B cell (primary cell): ENCODE measurements at regions not wholly inside any gene's neighbourhood (a gene's known extent, or its start where the extent isn't known, plus 50 kb on each side); places are given as distances from the start of the nearest gene placed in this dataset.

ENCODE experiments used
- ATAC-seq: fragments of 200-7000 bp; cut with Tn5 transposase; one replicate; pipeline ENCODE4 v1.10.0; 2021; ENCODE audit warnings: low read depth, mild to moderate bottlenecking, moderate number of reproducible peaks, moderate library complexity
- CTCF ChIA-PET: fragments of 350-600 bp; sonication (Branson Sonifier 250); formaldehyde crosslinking; loops from one replicate; lab custom pipeline; 2021; ENCODE audit warnings: antibody characterized with exemption, inconsistent platforms; lab: Charles Lee
- POLR2A ChIA-PET: fragments of 350-600 bp; sonication (Branson Sonifier 250); formaldehyde crosslinking; loops from one replicate; lab custom pipeline; 2021; ENCODE audit warnings: antibody characterized with exemption; lab: Charles Lee
- DNase-seq: peaks from one replicate; pipeline ENCODE4 v3.0.0; 2013
- H2AFZ ChIP-seq: 2 replicates; pipeline ENCODE4 v1.6.1; 2012; ENCODE audit warnings: mild to moderate bottlenecking, low read depth, low read length; ENCODE audit not compliant: insufficient read depth, poor library complexity, severe bottlenecking
- H3K27ac ChIP-seq, 2 donors: 1 replicate in 1 of 2; 2 replicates in 1 of 2; pipeline ENCODE4 v1.5.1; 2012 to 2013; ENCODE audit warnings: low read length in 2 of 2, mild to moderate bottlenecking in 2 of 2, moderate library complexity in 1 of 2
- H3K27me3 ChIP-seq, 4 experiments: fragments of 200-600 bp in 1 of 4; sonication (generic) in 1 of 4; replicated peaks in 1 of 4; 1 replicate in 2 of 4; 2 replicates in 2 of 4; pipeline versions ENCODE4 v1.6.1 to v1.7.0; 2013 to 2016; ENCODE audit warnings: low read length in 3 of 4, mild to moderate bottlenecking in 2 of 4, mixed read lengths in 1 of 4, moderate library complexity in 1 of 4; ENCODE audit not compliant: insufficient read depth in 4 of 4, control insufficient read depth in 3 of 4; ENCODE audit errors: control extremely low read depth in 1 of 4
- H3K36me3 ChIP-seq, 2 experiments: replicated peaks in 1 of 2; 1 replicate in 1 of 2; 2 replicates in 1 of 2; pipeline versions ENCODE4 v1.6.1 to v1.7.1; 2013; ENCODE audit warnings: low read length in 1 of 2; ENCODE audit not compliant: insufficient read depth in 2 of 2, control insufficient read depth in 1 of 2; ENCODE audit errors: control extremely low read depth in 1 of 2, extremely low read depth in 1 of 2
- H3K4me1 ChIP-seq, 2 donors: fragments of 200-600 bp in 1 of 2; sonication (generic) in 1 of 2; 1 replicate in 1 of 2; 2 replicates in 1 of 2; pipeline versions ENCODE4 v1.5.1 to v1.6.1; 2013 to 2017; ENCODE audit warnings: low read length in 2 of 2; ENCODE audit not compliant: control insufficient read depth in 2 of 2, insufficient read depth in 2 of 2
- H3K4me2 ChIP-seq: replicated peaks from 2 replicates; pipeline ENCODE3; 2012; ENCODE audit warnings: mild to moderate bottlenecking, low read depth, low read length; ENCODE audit not compliant: poor library complexity, severe bottlenecking
- H3K4me3 ChIP-seq, 5 experiments: fragments of 200-600 bp in 1 of 5; sonication (generic) in 1 of 5; 1 replicate in 3 of 5; 2 replicates in 2 of 5; pipeline versions ENCODE4 v1.5.1 to v1.7.0; 2011 to 2016; ENCODE audit warnings: low read length in 4 of 5, mild to moderate bottlenecking in 4 of 5, low read depth in 2 of 5, control low read depth in 1 of 5, moderate library complexity in 1 of 5; ENCODE audit not compliant: insufficient read depth in 1 of 5; ENCODE audit errors: control extremely low read depth in 1 of 5, extremely low read depth in 1 of 5
- H3K79me2 ChIP-seq: fragments of 200-600 bp; sonication (generic); one replicate; pipeline ENCODE4 v1.6.0; 2016; ENCODE audit warnings: low read length; ENCODE audit not compliant: control insufficient read depth, insufficient read depth
- H3K9ac ChIP-seq: fragments of 200-600 bp; sonication (generic); 2 replicates; pipeline ENCODE4 v1.6.1; 2017; ENCODE audit warnings: mild to moderate bottlenecking, low read length, moderate library complexity
- H3K9me3 ChIP-seq, 3 donors: one replicate each; pipeline versions ENCODE4 v1.6.1 to v1.7.1; 2013; ENCODE audit warnings: low read length in 2 of 3; ENCODE audit not compliant: control insufficient read depth in 2 of 3, insufficient read depth in 1 of 3; ENCODE audit errors: control extremely low read depth in 1 of 3
- H4K20me1 ChIP-seq: 2 replicates; pipeline ENCODE4 v1.6.0; 2012; ENCODE audit warnings: mild to moderate bottlenecking, low read length; ENCODE audit not compliant: insufficient read depth, control insufficient read depth, poor library complexity, severe bottlenecking
- H3K27ac Mint-ChIP-seq: one replicate; pipeline ENCODE4 v1.8.0; 2021; ENCODE audit warnings: mixed read lengths
- H3K27me3 Mint-ChIP-seq: one replicate; pipeline ENCODE4 v1.8.0; 2021; ENCODE audit warnings: mixed read lengths
- H3K4me1 Mint-ChIP-seq: one replicate; pipeline ENCODE4 v1.8.0; 2021; ENCODE audit warnings: mixed read lengths
- H3K4me3 Mint-ChIP-seq: one replicate; pipeline ENCODE4 v1.8.0; 2021; ENCODE audit warnings: mixed read lengths
- H3K9me3 Mint-ChIP-seq: one replicate; pipeline ENCODE4 v1.8.0; 2022; ENCODE audit warnings: mixed read lengths; ENCODE audit not compliant: insufficient read depth
- CTCF ChIP-seq: fragments of 200-600 bp; IDR thresholded peaks from one replicate; pipeline ENCODE4 v1.8.0; 2022; ENCODE audit warnings: antibody characterized with exemption, mild to moderate bottlenecking
- EZH2 ChIP-seq: IDR thresholded peaks from 2 replicates; pipeline ENCODE4 v1.6.1; 2012; ENCODE audit warnings: borderline replicate concordance, low read depth, mild to moderate bottlenecking, moderate library complexity, low read length; ENCODE audit not compliant: insufficient read depth, poor library complexity, severe bottlenecking
- WGBS: methylation state at CpG from one replicate; pipeline ENCODE4 v1.1.5; 2013; ENCODE audit warnings: missing lambda C conversion rate; ENCODE audit not compliant: insufficient coverage; 5-methylcytosine and 5-hydroxymethylcytosine counted together
- intact Hi-C: fragments of 100-400 bp; cut with micrococcal nuclease; formaldehyde crosslinking; loops from one replicate; pipeline ENCODE4 v1.10.0; 2022

- H3K4me1 Mint-ChIP-seq, result no peaks in the 10 kb centered on the region
- Histone ChIP-seq H4K20me1 (no peaks in the 10 kb centered on the region), H3K36me3 (no peaks in the 10 kb centered on the region), H3K9ac (no peak overlapping the region), H2AFZ (no peak overlapping the region), H3K4me2 (no peak overlapping the region), H3K27ac (no peak overlapping the region), H3K4me1 (no peaks in the 10 kb centered on the region), H3K4me3 (no peak overlapping the region), H3K79me2 (no peaks in the 10 kb centered on the region), H3K9me3 (peaks cover 0 to 3% (median 0%) of the 10 kb centered on the region in 3 donors), H3K27me3 (no peaks in the 10 kb centered on the region)
- intact Hi-C loops, result no loop called here
- no CpG with 5 or more reads among the region's 3 CpGs for WGBS
- H3K4me3 Mint-ChIP-seq, result no peak overlapping the region
- H3K9me3 Mint-ChIP-seq, result no peaks in the 10 kb centered on the region
- H3K27ac Mint-ChIP-seq, result no peak overlapping the region
- ATAC-seq (no peak), DNase-seq (no peak)
- TF ChIP-seq EZH2 (no peak), CTCF (no peak)
- peaks cover 24% of the 10 kb centered on the region for H3K27me3 Mint-ChIP-seq
- CTCF ChIA-PET, result interaction anchor here (1.2 kb wide), 1 partner anchor 11 kb away, joined by 3 read pairs; no protein-coding TSS in a partner anchor
- POLR2A ChIA-PET, result no interaction called here
These were observed 198.7 kb upstream of the NOCT start for GRCh38 chr4:138816875-138817274.

- WGBS, result 100% methylated on average over 2 of the region's 2 CpGs
- no peak overlapping the region for H3K4me3 ChIP-seq
- no peak for ATAC-seq
These were observed 199.8 kb upstream of the NOCT start for GRCh38 chr4:138815811-138816210.

More at GRCh38 chr4:138815811-138816210, 199.8 kb upstream of the NOCT start:
- TF ChIP-seq EZH2 (no peak), CTCF (no peak)
- no peak overlapping the region for H3K27ac Mint-ChIP-seq
- Histone ChIP-seq H3K27me3 (no peaks in the 10 kb centered on the region), H3K9me3 (peaks cover 0 to 2% (median 0%) of the 10 kb centered on the region in 3 donors), H3K79me2 (no peaks in the 10 kb centered on the region), H3K4me2 (no peak overlapping the region), H4K20me1 (no peaks in the 10 kb centered on the region), H3K4me1 (no peaks in the 10 kb centered on the region), H3K27ac (no peak overlapping the region), H3K36me3 (no peaks in the 10 kb centered on the region), H3K9ac (no peak overlapping the region), H2AFZ (no peak overlapping the region)
- POLR2A ChIA-PET, result no interaction called here
- no peak overlapping the region for H3K4me3 Mint-ChIP-seq
- H3K4me1 Mint-ChIP-seq, result no peaks in the 10 kb centered on the region
- H3K27me3 Mint-ChIP-seq, result peaks cover 28% of the 10 kb centered on the region
- intact Hi-C loops, result no loop called here
- H3K9me3 Mint-ChIP-seq, result no peaks in the 10 kb centered on the region
- DNase-seq, result no peak
- CTCF ChIA-PET, result interaction anchor here (1.2 kb wide), 1 partner anchor 12 kb away, joined by 3 read pairs; no protein-coding TSS in a partner anchor
